NCI-H345 treated with DMSO at 0.1 percent for 48 hours (cell line): ENCODE measurements at regions not wholly inside any gene's neighbourhood (a gene's known extent, or its start where the extent isn't known, plus 50 kb on each side); places are given as distances from the start of the nearest gene placed in this dataset.
"Not testable (repeated sequence)": the region's sequence is repeated elsewhere in the genome, so short reads cannot be mapped to it uniquely, and the experiment has no call there.

ENCODE experiments used
- DNase-seq: peaks from one replicate; lab custom pipeline; 2025; ENCODE audit not compliant: unreplicated experiment; lab: John Stamatoyannopoulos, UW

DNA sequence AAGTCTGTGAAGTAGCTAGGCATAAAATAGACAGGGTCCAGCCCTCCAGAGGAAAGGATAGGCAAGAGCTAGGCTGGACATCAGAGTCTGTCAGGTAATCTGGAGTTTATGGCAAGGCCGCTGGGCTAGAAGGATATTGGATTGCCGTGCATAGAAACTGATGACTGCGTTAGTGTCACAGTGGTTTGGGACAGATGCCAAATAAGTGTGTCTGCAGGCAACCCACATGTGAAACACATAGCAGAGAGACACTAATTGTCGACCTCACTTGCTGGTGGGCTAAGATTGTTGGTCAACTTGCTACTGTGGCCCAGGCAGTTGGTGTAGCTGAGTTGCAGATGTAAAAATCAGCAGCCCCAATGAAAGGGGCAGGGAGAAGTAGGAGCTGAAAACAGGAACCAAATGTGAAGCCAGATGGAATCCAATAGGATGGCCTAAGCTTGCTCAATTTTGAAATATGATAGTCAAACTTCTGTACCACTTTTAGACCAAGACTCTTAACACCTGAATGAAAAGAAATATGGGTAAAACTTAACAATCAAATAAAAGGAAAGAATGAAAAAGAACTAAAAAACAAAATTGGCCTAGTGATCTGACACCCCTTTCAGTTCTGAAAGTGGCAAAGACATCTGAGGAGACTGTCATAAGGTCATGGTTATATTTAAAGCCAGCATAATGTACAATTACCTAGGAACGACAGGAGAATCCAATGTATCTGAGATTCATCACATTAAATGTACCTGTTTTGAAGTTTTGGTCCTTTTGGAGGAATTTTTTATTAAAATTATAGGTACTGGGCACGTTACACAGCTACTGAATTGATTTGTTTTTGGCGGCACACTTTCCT, 243.3 kb upstream of the ACTBL2 start:
- no peak for DNase-seq

DNA sequence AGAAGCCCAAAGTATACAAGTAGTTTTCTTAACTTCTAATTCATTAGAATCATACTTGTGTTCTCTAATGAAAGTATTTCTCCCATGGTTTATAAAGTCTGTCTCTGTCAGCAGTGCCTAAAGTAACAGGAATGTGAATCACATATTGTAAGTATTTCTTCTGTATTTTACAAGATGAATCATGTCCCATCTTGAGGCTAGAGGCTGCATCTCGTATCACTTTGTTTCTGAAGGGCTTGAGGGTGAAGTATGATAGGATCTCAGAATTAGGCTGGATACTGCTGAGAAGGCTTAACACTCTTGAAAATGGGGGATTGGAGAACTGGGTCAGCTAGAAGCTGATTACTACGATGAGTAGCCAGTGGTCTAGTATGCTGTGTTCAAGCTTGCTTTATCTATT, 242.2 kb upstream of the ACTBL2 start:
- DNase-seq = no peak

DNA sequence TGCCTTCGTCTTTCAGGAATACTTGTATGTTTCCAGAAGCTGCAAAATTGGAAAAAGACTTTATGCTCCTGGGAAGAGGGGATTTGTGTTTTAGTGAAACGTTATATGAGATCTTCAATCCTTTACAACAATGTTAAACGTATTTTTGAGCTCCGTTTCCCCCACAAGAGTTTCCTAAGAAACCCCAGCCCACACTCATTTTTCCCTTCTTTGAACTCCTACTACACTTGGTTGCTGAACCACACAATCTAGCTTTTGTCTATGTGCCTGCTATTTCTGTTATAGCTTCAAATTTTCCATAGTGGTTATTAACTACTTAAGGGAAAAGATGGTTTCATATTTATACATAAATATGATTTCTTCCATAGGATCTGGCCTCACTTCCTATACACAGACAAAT, 238.6 kb upstream of the ACTBL2 start:
- no peak for DNase-seq

DNA sequence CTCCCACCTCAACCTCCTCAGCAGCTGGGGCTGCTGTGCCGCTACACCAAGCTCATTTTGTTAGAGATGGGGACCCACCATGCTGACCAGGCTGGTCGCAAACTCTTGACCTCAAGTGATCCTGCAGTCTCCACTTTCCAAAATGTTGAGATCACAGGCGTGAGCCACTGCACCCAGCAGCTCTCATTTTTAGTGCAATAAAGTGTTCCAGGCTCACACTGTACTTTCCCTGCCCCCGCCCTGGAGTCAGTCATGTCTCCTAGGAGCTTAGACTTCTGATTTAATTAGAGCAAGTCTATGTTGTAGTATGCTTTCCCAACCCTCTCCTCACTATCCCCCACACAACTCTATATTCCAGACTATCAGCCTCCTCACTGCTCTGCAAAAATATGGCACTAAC, 238.0 kb upstream of the ACTBL2 start:
- no peak for DNase-seq

DNA sequence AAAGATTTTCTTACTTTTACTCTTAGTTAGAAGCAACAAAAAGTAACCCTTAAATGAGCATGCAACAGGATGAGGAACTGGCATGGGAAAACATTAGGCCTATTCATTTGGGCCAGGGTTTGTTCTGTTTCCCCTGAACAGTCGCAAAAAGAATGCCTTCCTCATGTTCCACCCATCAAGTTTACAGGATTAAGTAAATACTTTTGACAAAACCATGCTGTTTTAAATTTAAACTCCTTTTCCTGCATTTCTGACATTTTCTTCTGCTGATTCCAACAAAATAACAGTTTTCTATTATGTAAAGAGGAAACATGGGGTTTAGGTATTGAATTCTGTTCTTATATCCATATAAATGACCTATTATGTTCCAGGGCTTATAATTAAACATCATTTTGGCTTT, 236.6 kb upstream of the ACTBL2 start:
- no peak for DNase-seq

DNA sequence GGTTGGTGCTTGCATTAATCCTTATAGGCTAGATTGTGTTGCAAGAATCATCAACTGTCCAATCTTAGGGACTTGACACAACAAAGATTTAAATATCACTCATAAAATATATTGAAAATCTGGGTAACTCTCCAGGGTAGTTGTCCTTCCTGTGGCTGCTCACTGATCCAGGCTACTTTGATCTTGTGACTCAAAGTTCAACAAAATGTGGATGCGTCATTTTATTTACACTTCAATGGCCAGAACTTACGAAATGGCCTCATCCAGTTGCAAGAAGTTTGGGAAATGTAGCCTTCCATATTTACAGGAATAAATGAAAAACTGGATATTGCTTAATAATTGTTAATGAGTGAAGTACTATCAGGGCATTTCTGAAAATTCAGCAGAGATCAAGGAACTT, 235.5 kb upstream of the ACTBL2 start:
- no peak for DNase-seq

DNA sequence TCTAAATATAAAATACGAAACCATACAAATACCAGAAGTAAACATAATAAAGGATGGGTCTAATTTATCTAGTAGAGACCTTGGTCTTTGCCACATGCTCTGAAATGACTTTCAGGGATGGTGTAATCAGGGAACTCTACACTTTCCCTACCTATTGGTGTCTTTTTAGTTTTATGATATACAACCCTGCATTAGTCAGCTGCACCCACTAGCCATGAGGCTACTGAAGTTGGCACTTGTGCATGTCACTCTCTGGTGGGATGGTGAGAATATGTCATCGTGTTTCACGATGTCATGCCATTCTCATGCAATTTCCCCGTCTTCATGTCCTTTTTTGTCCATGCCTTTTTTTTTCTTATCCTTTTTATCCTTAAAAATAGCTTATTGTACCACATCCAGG, 234.9 kb upstream of the ACTBL2 start:
- no peak for DNase-seq

DNA sequence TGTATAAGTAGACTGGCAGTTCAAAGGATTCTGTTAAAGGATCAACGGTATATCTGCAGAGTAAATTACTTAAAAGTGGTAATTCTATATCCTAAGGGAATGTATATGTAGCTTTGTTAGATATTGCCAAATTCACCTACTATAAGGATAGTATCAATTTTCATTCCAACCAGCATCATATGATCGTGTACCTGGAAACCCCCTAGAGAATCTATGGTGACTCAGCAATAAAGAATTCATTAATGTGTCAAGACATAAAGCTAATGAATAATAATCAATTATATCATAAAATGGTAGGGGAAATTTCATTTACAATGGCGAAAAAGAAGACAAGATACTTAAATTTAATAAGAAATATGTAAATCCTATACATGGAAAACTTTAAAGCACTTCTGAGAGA, 234.1 kb upstream of the ACTBL2 start:
- no peak for DNase-seq

DNA sequence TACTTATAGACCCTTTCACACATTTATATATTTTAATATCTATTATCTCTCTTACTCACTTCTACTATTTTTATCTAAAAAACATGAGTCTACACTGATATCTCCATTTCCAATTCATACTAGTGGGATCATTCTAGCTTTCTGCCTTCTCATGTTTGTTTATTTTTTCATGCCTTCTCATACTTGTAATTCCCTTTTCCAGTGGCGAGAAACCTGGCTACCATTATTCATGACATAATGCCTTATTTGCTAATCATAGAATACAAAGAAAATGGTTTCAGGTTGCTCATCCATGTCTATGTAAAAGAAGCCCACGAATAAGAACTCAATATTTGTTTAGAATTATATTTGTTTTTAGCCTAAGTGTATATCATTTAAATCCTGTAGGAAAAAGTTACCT, 232.7 kb upstream of the ACTBL2 start:
- DNase-seq = no peak

DNA sequence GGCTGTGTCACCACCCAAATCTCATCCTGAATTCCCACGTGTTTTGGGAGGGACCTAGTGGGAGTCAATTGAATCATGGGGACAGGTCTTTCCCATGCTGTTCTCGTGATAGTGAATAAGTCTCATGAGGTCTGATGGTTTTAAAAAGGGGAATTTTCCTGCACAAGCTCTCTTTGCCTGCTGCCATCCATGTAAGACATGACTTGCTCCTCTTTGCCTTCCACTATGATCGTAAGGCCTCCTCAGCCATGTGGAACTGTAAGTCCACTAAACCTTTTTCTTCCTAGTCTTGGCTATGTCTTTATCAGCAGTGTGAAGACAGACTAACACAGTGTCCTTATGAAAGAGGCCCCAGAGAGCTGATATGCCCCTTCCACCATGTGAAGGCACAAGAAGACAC, 230.9 kb upstream of the ACTBL2 start:
- not testable (repeated sequence) for DNase-seq

DNA sequence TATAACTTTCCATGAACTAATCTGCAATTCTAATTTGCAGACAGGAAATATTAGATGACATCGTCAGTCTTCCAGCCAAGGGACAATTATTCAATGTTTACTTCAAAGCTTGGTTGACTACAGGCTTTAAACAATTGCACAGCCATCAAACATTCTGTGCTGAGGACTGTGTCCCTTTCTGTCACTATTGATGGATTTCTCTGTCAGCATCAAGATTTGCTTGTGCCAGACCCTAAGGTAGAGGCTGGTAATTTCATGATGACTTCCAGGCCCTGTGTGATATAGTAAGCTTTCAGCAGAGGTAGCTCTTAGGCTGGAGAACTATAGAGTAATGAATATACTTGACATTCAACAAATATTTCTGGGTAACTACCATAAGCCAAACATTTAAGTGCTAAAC, 229.3 kb upstream of the ACTBL2 start:
- DNase-seq = no peak

DNA sequence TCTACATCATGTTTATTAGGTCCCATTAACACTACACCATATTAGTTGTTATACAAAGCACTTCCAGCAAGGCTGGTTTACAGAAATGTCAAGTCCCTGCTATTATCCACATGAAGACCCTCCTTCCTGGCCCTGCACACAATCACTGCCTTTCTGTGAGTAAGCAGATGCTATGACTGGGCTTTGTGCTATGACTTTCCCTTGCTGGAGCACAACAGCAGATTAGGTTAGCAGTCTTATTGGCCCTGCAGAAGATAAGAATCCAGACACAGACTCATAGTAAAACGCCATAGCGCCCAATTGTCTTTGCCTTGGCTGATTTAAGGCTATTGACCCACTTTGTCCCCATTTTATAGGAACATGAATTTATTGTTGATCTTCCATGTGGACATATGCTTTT, 228.9 kb upstream of the ACTBL2 start:
- DNase-seq = no peak

DNA sequence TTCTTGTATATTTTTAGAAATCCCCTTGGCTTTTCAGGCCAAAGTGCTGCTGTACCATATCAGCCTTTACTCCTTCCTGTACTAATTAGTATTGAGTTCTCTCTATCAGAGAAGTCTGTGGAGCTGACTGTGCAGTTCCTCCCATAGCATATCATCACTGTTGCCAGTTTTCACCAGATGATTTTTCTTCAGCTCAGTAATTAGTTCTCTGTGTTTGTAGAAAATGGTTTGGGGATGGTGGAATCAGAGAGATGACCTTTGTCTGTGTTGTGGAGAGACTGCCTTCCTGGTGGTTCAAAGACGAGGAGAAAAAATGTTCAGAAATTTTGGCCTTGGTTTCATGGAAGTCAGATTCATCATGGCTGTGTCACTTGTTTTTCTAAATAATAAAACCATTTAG, 227.5 kb upstream of the ACTBL2 start:
- DNase-seq = no peak

DNA sequence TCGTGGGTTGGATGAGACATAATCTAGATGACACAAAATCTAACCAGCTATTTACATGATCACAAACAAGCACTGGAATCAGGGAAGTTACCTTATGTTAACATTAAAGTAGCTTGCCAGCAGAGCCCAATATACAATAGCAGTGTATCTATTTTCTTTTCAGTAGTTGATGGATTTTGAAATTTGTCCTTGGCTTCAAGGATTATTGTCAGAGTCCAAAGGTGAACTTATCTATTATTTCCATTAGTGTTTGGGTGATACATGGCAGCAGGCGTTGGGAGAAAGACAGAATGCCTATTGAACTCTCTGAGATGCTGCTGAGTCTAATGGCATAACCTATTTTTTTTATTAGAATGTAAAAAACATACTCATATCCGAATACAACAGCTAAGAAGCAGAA, 223.2 kb upstream of the ACTBL2 start:
- no peak for DNase-seq

DNA sequence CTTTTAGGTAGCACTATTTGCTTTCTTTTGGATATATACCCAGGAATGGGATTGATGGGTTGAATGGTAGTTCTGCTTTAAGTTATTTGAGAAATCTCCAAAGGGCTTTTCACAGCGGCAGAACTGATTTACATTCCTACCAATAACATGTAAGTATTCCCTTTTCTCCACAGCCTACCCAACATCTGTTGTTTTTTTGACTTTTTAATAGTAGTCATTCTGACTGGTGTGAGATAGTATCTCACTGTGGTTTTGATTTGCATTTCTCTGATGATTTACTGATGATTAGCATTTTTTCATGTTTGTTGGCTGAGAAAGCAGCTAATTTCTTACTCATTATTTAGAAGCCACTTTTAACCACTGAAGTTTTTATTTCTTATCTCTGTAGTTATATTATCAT, 221.1 kb upstream of the ACTBL2 start:
- DNase-seq = no peak

DNA sequence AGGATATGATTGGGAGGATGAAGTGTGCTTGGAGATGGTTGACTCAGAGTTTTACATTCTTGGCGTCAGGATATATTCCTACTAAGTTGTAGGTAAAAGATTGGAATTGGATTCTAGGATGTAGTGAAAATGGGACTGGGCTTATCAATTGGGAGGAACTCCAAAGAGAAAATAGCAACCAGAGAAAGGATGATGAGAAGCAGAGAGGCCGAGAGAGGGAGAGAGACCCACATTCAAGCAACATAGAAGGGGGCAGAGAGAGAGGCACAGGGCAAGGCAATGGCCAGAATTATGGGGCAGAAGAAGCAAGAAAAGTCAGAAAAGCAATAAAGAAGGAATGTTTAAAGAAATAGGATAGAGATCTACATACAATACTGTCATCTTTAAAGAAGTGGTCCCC, 217.9 kb upstream of the ACTBL2 start:
- DNase-seq = no peak

DNA sequence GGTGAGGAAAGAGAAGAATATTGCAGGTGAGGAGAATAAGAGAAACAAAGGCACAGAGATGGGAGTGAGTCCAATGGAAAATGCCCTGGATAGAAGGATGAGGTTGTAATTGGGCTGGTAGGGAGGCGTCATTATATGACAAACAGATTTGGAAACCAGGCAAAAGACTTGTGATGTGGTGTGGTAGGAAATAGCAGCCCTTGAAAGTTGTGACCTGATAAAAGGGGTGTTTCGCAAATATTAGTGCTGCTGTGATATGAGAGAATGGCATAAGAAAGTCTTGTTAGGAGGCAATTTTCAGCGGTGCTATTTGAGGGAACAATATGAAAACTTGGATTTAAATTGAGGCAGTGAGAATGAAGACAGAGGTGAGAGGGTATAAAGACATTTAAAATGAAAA, 217.5 kb upstream of the ACTBL2 start:
- no peak for DNase-seq

DNA sequence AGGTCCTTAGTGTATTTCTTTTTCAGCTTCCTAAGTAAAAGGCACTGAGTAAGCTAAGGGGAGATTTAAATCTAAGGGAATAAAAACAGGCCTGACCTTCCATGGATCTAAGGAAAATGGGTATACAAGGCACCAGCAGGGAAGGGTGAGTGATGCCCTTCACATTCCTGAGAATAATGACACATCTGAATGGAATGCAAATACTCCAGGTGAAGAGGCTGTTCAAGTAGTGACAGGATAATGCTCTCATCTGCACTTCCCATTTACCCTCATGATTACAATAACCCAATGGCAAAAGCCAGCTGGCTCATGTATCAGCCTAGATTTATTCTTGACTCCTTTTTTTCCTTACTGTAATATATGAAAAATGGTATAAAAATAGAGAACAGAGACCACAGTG, 216.2 kb upstream of the ACTBL2 start:
- peak; percentile 65 for DNase-seq

DNA sequence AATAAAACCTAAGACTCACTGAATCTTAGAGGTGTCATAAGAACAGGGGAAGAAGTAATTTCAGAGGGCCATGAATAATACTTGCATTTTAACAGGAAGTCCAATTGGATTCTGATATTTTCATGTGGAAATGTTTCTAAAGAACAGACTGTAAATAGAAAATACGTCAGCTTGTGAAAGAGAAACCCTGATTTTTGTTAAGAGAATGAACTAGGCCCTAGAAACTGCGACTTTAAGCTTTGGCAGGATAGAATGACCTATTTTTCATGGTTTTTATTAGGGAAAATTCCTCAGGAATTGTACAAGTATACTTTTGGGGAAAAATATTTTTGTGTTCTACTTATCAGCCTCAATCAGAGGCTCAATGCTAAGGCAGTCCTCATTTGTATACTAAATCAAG, 215.5 kb upstream of the ACTBL2 start:
- no peak for DNase-seq

DNA sequence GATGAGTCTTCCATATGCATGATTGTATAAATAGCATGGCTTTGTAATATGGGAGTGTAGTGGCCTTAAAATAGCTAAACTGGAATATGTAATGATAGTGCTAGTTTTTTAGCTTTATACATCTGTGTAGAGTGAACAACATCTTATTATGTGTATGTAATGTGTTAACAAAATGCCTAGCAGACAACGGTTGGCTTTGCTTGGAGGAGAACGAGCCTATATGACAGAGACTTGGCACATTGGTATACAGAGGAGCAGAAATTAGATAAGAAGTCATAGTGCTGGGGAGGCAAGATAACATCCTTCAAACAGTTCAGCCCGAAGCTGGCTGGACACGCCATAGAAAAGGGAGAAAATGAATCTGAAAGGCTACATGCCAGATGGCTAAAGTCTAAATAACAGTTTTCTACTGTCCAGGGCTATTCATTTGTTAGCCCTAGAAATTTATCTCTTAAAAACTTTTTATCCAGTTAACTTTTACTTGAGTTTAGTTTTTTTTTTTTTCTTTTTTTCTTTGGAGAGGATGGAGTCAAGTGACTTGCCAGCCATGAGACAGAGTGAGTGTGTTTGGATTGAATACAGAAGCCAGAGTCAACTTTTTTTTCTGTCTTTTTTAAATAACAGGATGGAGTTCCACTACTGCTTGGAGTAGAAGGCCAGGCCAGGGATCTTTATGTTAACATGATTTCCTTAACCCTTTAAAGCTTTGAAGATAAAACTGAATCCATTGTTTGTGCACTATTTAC, 214.4 kb upstream of the ACTBL2 start:
- DNase-seq = no peak

DNA sequence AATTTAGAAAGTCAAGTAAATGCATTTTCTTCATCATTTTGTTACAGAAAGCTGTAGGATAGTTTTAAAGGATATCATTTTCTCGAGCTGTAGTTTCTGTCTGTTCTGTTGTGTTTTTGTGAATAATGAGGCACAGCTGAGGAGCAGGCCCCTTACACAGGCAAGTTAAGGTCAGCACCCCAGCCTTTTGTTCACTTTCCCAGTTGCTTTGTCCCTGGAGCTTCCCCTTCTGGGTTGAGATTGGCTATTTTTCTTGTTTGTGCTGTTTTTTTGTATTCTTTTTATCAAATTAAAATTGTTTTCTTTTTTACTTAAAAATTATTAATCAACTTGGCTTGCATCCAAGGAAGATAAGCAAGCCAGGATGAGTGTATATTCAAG, 213.8 kb upstream of the ACTBL2 start:
- DNase-seq = no peak

DNA sequence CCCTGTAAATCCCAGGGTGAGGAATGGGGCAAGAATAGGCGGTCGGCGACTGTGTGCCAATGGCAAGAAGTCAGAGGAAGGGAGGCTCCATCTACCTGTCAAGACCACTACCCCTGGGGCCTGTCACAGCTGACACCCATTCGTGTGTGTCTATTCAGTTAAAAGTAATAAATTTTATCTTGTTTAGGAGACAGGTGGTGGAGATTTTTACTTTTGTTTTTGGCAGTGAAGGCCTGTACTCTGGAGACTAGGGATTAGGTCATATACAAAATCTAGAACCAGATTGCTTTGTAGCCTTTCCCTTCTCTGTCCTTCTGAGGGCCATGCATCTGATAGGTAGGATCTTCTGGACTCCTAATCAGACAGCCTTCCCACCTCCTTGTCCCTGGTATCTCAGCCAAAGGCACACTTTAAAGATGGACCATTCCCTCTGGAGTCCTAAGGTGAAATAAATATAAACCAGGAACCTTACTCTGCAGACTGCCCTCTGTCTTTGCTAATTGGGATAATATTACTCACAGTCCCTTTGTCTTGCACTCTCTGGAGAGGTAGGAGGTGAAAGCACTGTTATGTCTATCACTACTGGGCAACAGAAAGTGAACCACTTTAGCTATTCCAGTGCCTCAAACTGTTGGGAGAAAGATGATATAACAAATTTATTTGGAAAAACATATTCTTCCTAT, 213.2 kb upstream of the ACTBL2 start:
- no peak for DNase-seq
